NCI-H1436 (cell line): ENCODE measurements at regions not wholly inside any gene's neighbourhood (a gene's known extent, or its start where the extent isn't known, plus 50 kb on each side); places are given as distances from the start of the nearest gene placed in this dataset.

ENCODE experiments used
- DNase-seq: peaks from one replicate; lab custom pipeline; 2025; lab: John Stamatoyannopoulos, UW

- DNase-seq: no peak
Measured at GRCh38 chr2:51231071-51231470, 199.1 kb upstream of the NRXN1 start.

- DNase-seq: no peak
Measured at GRCh38 chr2:51225377-51225776, 193.4 kb upstream of the NRXN1 start.

GRCh38 chr2:51224790-51225189 is 192.9 kb upstream of the NRXN1 start:
- DNase-seq: no peak

- no peak for DNase-seq
Measured at GRCh38 chr2:51222106-51222505, 190.2 kb upstream of the NRXN1 start.

- DNase-seq: no peak
Measured at GRCh38 chr2:51220606-51221005, 188.7 kb upstream of the NRXN1 start.

- DNase-seq: no peak
Measured at GRCh38 chr2:51220080-51220479, 188.1 kb upstream of the NRXN1 start.

GRCh38 chr2:51219468-51219867 is 187.5 kb upstream of the NRXN1 start:
- no peak for DNase-seq

GRCh38 chr2:51218047-51218446 is 186.1 kb upstream of the NRXN1 start:
- DNase-seq: no peak

- DNase-seq: no peak
Measured at GRCh38 chr2:51213826-51214225, 181.9 kb upstream of the NRXN1 start.

GRCh38 chr2:51212374-51212773 is 180.4 kb upstream of the NRXN1 start:
- DNase-seq: no peak

GRCh38 chr2:51208521-51208920 is 176.6 kb upstream of the NRXN1 start:
- no peak for DNase-seq

GRCh38 chr2:51201295-51201694 is 169.4 kb upstream of the NRXN1 start:
- no peak for DNase-seq

GRCh38 chr2:51194656-51195055 is 162.7 kb upstream of the NRXN1 start:
- no peak for DNase-seq

- no peak for DNase-seq
Measured at GRCh38 chr2:51170273-51170672, 138.3 kb upstream of the NRXN1 start.

GRCh38 chr2:51165534-51166260 is 133.8 kb upstream of the NRXN1 start:
- no peak for DNase-seq

- DNase-seq: no peak
Measured at GRCh38 chr2:51158251-51158650, 126.3 kb upstream of the NRXN1 start.

GRCh38 chr2:51153236-51153635 is 121.3 kb upstream of the NRXN1 start:
- no peak for DNase-seq

GRCh38 chr2:51151490-51152140 is 119.7 kb upstream of the NRXN1 start:
- no peak for DNase-seq

- no peak for DNase-seq
Measured at GRCh38 chr2:51149725-51150124, 117.8 kb upstream of the NRXN1 start.

GRCh38 chr2:51145761-51146160 is 113.8 kb upstream of the NRXN1 start:
- DNase-seq: no peak

GRCh38 chr2:51120754-51121280 is 88.9 kb upstream of the NRXN1 start:
- no peak for DNase-seq

GRCh38 chr2:51111532-51111931 is 79.6 kb upstream of the NRXN1 start:
- DNase-seq: no peak

GRCh38 chr2:51108794-51109193 is 76.9 kb upstream of the NRXN1 start:
- DNase-seq: no peak

- DNase-seq: no peak
Measured at GRCh38 chr2:51107841-51108240, 75.9 kb upstream of the NRXN1 start.
